Stomach (tissue), 4 donors: ENCODE measurements at regions not wholly inside any gene's neighbourhood (a gene's known extent, or its start where the extent isn't known, plus 50 kb on each side); places are given as distances from the start of the nearest gene placed in this dataset.

ENCODE experiments used
- CTCF ChIP-seq, 7 experiments: fragments of 450-650 bp in 4 of 7; fragments of 200-600 bp in 3 of 7; sonication (generic) in 3 of 7; IDR thresholded peaks; one replicate each; pipeline ENCODE4 v1.5.1; 2016 to 2019; ENCODE audit warnings: antibody characterized with exemption in 7 of 7, control low read depth in 2 of 7, mild to moderate bottlenecking in 1 of 7
- EP300 ChIP-seq: sonication (generic); formaldehyde crosslinking; IDR thresholded peaks from one replicate; pipeline ENCODE4 v1.6.1; 2017; ENCODE audit warnings: antibody characterized with exemption
- POLR2A ChIP-seq, 4 donors: fragments of 450-650 bp; IDR thresholded peaks; one replicate each; pipeline ENCODE4 v1.6.1; 2016; ENCODE audit warnings: antibody characterized with exemption in 4 of 4, control low read depth in 2 of 4, mild to moderate bottlenecking in 1 of 4, moderate library complexity in 1 of 4

GRCh38 chr2:212606232-212606631, 67.6 kb upstream of the ERBB4 start:
- TF ChIP-seq POLR2A (IDR thresholded peaks at IDR 0.05) (no peak), CTCF (IDR thresholded peaks at IDR 0.05) (no peak), EP300 (no peak)
